HG02970 (cell line): ENCODE measurements at regions not wholly inside any gene's neighbourhood (a gene's known extent, or its start where the extent isn't known, plus 50 kb on each side); places are given as distances from the start of the nearest gene placed in this dataset.

ENCODE experiments used
- ATAC-seq: cut with Tn5 transposase; IDR thresholded peaks from one replicate; pipeline ENCODE4 v1.9.1; 2021; ENCODE audit warnings: mild to moderate bottlenecking, moderate library complexity, moderate number of reproducible peaks; ENCODE audit not compliant: unreplicated experiment, low FRiP score

DNA sequence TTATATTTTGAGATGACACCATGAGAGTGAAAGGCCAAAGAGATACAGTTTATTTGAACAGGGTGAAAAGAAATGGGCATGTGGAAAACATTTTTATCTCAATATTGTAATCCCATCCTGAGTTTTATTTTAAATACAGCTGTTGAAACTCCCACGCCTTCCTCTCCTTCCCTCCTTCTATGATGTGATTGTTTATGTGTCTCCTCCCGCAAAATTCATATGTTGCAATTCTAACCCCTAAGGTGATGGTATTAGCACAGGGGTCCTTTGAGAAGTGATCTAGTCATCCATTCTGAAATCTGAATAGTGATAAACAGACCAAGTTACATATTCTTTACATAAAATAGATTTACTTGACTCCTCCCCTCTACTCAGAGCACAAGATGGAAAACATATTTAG lies 1275.4 kb upstream of the C9orf72 start:
- ATAC-seq: no peak

GRCh38 chr9:28853477-28853876 lies 1280.2 kb upstream of the C9orf72 start:
- no peak for ATAC-seq

DNA sequence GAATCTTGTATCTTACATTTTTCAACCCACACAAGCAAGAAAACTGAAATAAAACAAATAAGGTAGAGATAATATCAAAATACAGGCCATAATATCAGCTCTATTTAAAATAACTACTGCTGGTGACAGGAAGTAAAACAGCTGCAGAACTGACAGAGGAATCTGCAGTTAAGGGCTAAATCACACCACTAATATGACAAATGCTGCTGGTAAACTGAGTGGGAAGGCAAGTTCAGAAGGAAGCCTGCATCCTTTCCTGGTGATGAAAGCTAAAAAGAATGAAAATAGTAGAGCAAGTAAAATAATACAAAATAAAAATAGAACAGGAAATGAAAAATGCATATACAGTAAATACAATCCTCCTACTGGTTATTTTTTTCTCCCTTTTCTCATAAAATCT lies 1293.7 kb upstream of the C9orf72 start:
- ATAC-seq: no peak

DNA sequence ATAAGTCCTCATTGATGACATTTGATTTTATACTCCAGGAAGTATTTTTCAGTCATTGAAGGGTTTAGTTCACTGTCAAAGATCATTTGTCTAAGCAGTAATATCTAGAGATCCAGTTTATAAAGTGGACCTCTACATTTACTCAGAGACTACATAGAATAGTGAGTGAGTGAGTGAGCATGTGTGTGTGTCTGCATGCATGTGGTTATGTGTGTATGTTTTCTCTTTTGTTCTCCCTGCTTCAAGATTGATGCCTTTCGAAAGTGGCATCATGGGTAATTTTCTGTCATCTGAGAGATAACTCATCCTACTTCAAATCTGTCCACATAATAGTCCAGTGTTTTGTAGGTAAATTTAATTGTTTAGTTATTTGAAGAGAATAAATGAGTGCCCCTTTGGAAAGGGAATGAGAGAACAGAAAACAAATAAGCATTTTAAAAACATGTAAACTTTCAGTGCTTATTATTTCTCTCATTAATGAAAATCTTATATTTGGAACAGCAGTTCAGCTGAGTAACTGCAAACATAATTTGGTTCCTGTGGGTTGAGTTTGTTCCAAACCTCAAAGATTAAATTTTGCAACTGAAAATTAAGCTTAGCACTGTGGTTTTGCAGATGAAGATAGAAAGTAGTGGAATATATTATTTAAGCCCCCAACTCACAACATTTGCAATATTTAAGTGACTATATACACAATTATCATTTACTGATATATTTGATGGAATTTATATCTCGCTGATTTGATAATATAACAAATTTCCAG lies 1295.1 kb upstream of the C9orf72 start:
- no peak for ATAC-seq

- ATAC-seq: no peak
These were observed 1309.2 kb upstream of the C9orf72 start for GRCh38 chr9:28882529-28882928.

DNA sequence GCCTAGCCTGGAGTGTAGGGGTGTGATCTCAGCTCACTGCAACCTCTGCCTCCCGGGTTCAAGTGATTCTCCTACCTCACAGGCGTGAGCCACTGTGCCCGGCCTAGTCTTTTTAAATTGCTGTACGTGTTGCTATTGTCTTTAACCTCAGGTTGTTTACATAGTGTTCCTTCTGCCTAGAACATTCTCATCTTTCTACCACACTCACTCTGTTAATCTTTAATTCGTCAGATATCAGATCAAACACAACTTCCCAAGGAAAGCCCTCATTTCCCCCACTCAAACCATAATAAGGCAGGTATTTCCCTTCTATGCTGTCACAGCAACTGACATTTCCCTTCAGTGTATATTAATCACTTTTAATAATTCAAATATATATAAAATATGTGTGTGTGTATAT lies 1310.0 kb upstream of the C9orf72 start:
- no peak for ATAC-seq

DNA sequence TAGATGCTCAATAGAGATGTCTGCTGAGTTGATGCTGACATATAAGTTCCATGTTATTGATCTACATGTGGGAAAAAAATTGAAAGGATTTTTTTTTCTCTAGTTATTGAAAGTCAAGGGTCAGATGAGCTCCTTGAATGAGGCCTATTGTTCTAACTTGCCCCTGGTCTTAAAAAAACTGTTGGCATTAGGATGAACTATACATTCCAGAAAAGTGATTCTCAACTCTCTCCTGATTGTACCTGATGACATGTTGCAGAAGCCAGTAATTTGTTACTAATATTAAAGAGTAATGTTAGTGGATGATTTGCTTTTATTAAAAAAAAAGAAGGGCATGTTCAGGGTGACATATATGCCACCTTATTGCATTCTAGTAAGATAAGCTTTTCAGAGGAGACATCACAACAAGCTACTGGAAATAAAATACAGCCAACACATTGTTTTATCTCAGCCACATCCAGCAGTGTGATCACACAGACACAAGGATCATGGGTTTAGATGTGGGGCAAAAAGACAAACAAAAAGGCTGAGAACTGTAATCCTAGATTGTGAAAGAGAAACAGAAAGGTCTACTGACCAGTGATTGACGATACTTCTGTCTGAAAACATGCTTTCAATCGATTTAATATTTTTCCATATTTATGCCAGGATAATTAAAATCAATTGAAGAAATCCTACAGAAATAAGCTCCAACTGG lies 1314.1 kb upstream of the C9orf72 start:
- no peak for ATAC-seq

DNA sequence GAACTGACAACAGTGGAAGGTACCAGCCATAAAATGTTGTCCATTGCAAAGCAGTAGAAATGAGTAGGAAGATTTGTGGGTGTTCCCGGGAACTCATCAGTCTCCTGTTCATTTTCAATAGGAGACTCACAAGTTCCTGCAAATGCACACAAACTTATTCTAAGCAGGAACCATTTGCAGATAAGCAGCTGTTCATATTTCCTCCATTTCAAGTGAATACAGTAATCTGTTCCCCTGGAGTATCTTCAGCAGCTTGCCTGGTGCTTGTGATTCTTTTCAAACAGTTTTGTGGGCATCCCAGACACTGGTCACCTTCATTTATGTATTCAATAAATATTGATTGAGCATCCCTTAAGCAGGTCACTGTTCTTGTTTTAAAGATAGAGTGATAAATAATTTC lies 1315.5 kb upstream of the C9orf72 start:
- no peak for ATAC-seq

DNA sequence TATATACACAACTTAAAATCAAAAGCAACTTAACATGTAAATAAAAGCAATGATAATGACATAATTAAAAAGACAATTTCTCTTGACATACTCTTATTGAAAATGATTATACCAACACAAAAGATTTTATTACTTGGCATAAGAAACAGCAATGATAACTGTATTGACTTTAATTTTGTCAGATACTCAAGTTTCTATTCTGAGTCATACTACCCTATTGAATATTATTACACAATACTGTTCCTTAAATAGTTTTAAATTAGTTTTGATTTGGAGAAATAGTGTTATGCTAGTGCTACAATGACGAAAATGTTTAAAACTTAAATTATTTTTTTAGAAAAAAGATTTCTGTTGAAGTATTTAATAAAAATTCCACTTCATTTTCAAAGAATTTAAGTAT lies 1319.3 kb upstream of the C9orf72 start:
- no peak for ATAC-seq

- no peak for ATAC-seq
These were observed 1326.0 kb upstream of the C9orf72 start for GRCh38 chr9:28899267-28899666.

- ATAC-seq: no peak
These were observed 1326.6 kb upstream of the C9orf72 start for GRCh38 chr9:28899926-28900325.

DNA sequence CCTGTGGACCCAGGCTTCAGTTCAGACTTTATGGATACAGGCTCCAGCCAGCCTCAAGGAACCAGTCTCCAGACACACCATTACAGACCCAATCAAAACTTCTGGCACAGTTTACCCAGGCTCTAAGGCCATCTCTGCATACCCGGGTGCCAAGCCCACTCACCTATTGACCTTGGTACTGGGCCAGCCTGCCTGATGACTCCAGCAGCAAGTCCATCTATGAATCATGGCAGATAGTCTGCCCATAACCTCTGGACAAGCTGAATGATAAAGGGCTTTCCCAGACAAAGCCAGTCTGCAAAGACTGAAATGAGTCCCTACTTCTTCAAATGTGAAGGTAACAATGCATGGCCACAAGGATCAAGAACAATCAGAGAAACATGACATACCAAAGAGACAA lies 1327.1 kb upstream of the C9orf72 start:
- ATAC-seq: no peak

DNA sequence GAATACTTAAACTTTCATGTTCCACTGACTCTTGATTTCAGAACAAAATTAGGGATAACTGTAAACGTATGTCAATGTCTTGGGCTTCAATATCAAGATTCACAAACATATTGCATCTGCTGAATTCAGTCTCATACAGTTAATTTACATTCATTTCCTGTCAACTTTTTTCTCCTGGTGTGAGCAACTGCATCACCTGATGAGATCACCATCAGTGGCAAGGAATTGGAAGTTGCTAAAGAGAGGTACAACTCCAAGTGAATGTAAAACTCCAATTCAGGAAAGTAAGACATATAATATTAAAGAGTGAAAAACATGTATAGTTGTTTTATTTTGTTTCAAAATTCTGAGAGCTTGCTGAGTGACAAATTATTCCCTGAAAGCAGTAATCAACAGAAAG lies 1336.2 kb upstream of the C9orf72 start:
- no peak for ATAC-seq

DNA sequence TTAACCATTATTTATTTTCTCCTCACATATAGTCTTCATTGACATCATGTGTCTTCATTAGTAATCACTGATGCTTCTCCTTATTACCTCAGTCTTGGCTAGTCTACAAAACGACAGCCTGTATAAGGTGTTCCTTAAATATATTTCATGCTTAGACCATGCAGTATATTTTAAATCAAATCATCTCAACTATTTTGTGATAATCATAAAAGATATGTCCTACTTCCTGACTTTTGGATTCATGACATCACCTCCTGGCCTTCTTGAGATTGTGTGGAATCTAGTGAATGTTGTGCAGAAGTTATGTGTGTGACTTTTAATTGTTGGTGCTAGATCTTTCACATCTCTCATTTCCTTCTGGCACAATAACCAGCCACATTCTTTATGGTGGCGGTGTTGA lies 1339.3 kb upstream of the C9orf72 start:
- no peak for ATAC-seq

DNA sequence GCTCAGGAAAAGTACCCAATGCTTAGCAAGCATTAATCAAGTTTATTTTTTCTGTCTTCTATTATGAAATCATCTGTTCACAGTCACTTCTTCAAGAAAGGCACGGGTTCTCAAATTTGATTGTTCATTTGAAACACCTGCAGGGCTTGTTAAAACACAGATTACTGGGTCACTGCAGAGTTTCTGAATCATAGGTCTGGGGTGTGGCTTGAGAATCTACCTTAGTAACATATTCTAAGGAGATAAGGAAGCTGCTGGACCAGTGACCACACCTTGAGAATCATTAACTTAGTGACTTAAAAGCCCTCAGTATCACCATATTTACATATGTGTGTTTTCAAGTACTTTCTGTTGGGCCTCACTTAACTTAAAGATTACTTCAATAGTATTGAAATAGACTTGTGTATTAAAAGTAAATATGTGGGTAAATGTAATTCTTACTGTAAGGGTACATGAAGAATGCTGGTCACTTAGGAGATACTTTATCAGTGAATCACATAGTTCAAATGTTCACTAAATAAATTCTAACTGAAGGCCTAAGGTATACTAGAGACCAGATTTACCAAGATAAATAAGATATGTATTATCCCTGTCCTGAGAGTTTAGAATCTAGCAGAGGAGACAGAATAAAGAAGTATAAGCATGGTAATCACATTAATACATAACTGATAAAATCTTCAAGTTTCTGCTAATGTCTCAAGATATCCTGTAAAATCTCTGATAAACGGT lies 1342.1 kb upstream of the C9orf72 start:
- no peak for ATAC-seq

DNA sequence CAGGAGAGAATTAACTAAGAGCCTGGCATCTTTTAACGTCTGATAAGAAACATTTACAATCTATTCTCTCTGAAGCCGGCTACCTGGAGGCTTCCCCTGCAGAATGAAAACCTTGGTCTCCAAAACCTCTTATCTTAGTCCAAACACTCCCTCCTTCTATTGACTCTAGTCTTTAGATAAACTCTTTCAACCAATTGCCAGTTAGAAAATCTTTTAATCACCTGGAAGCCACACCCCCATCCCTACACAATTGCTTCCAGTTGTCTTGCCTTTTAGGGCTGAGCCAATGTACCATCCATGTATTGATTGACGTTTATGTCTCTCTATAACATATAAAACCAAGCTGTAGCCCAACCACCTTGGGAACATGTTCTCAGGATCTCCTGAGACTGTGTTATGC lies 1343.1 kb upstream of the C9orf72 start:
- no peak for ATAC-seq

DNA sequence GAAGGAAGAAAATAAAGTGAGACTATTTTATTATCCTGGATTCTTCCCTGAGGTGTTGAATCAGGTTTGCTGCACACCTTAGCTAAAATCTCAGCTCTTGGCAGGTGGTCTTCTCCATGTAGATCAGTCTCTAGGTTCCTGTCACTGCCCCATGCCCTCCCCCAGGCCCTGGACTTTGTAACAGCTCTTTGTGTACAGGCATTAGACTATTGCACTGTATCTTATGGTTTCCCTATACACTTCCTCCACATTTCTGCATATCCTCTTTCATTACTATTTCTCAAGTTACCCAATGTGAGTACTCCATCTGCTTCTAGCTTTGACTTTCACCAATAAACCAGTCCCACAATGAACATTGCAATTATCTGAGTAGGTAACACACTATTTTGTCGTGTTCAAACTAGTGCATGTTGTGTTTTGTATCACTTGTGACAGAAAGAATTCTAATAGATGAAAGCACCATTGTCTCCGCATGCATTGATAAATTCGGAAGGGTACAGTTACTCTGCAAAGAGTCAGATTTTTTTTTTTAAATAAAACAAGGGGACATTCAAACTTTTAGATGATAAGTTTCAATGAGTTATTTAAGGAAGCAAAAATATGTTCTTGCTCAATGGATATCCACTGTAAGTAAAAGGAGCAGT lies 1348.7 kb upstream of the C9orf72 start:
- ATAC-seq: no peak

DNA sequence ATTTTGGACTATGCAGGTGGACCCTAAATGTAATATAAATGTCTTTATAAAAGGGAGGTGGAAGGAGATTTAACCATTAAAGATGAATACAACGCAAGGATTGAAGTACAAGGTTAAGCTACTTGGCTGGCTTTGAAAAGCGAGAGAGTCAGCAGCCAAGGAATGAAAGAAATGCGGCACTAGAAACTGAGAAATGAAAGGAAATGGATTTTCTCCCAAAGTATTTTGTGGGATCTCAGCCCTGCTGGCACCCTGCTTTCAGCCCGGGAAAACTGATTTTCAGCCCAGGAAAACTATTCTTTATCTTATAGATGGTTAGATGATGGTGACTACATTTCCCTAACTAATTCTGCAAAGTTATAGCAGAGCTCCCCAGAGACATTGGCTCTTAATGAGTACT lies 1349.6 kb upstream of the C9orf72 start:
- ATAC-seq: no peak

- ATAC-seq: no peak
These were observed 1350.1 kb upstream of the C9orf72 start for GRCh38 chr9:28923351-28923750.

DNA sequence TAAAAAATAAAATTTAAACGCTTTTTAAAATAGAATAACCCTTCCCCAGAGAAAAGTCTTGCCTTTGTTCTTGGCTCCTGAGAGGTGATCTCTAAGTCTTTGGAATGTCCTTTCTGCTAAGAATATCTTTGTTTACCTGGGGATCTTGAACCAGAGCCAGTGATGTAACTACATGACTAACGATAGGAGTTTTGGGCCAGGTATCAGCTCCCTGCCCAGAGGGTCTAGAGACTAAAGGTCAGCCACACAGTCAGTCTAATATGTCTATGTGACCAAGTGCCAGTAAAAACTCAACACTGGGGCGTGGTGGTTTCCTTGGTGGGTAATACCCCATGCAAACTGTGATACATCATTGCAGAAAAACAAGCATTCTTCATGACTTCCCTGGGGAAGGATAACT lies 1351.9 kb upstream of the C9orf72 start:
- no peak for ATAC-seq

DNA sequence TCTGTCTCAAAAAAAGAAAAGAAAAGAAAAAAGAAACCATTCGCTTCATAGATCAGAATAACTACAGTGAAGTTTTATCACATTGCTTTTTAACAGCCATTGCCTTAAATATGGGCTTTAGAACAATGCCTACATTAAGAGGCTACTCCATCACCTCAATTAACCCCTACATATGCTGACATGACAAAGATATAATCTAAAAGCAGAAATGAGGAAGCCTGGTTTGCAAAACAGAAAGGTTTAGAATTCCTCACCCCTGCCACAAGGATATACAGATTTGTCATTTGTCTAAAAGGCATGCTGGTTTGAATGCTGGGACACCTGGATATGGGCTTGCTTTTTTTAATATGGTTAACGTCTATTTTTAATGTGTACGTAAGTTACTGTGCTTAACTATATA lies 1353.0 kb upstream of the C9orf72 start:
- no peak for ATAC-seq
